Keratinocyte (primary cell): ENCODE measurements at regions not wholly inside any gene's neighbourhood (a gene's known extent, or its start where the extent isn't known, plus 50 kb on each side); places are given as distances from the start of the nearest gene placed in this dataset.

ENCODE experiments used
- DNase-seq: peaks from one replicate; pipeline ENCODE4 v3.0.0-alpha.2; 2011; ENCODE audit warnings: low read depth, missing footprints, low spot score
- FAIRE-seq: peaks from 2 replicates; lab custom pipeline; 2011; peaks lifted over from hg19 to GRCh38; lab: Jason Lieb, UNC
- H2AFZ ChIP-seq: 2 replicates; pipeline ENCODE4 v1.6.0; 2012; ENCODE audit warnings: low read length, control low read depth, inconsistent platforms; ENCODE audit not compliant: control insufficient read depth
- H3K27ac ChIP-seq: 2 replicates; pipeline ENCODE4 v1.5.1; 2011; ENCODE audit warnings: low read length; ENCODE audit not compliant: control insufficient read depth, insufficient read depth
- H3K27me3 ChIP-seq: 3 replicates; pipeline ENCODE4 v1.6.0; 2011; ENCODE audit warnings: low read length; ENCODE audit not compliant: control insufficient read depth, insufficient read depth; ENCODE audit errors: extremely low read depth
- H3K36me3 ChIP-seq, 2 experiments: 2 replicates in 1 of 2; 3 replicates in 1 of 2; pipeline ENCODE4 v1.5.1; 2011; ENCODE audit warnings: low read length in 2 of 2, mild to moderate bottlenecking in 1 of 2; ENCODE audit not compliant: control insufficient read depth in 2 of 2, insufficient read depth in 2 of 2; ENCODE audit errors: extremely low read depth in 1 of 2
- H3K4me1 ChIP-seq: 3 replicates; pipeline ENCODE4 v1.5.1; 2011; ENCODE audit warnings: low read length; ENCODE audit not compliant: control insufficient read depth, insufficient read depth; ENCODE audit errors: extremely low read depth
- H3K4me2 ChIP-seq: 3 replicates; pipeline ENCODE4 v1.6.0; 2011; ENCODE audit warnings: low read depth, low read length; ENCODE audit not compliant: control insufficient read depth, insufficient read depth; ENCODE audit errors: extremely low read depth
- H3K4me3 ChIP-seq, 3 experiments: fragments of 200-600 bp in 1 of 3; sonication (generic) in 1 of 3; 2 replicates in 2 of 3; 3 replicates in 1 of 3; pipeline ENCODE4 v1.5.1; 2011 to 2016; ENCODE audit warnings: low read length in 3 of 3, mild to moderate bottlenecking in 3 of 3, control low read depth in 2 of 3, inconsistent platforms in 1 of 3, low read depth in 1 of 3, mixed read lengths in 1 of 3, mixed run types in 1 of 3, moderate library complexity in 1 of 3; ENCODE audit not compliant: control insufficient read depth in 2 of 3, insufficient read depth in 2 of 3; ENCODE audit errors: extremely low read depth in 1 of 3
- H3K79me2 ChIP-seq: 2 replicates; pipeline ENCODE4 v1.6.0; 2012; ENCODE audit warnings: low read length; ENCODE audit not compliant: control insufficient read depth, insufficient read depth
- H3K9ac ChIP-seq: 3 replicates; pipeline ENCODE4 v1.6.0; 2011; ENCODE audit warnings: low read length; ENCODE audit not compliant: control insufficient read depth, insufficient read depth; ENCODE audit errors: extremely low read depth
- H3K9me1 ChIP-seq: 3 replicates; pipeline ENCODE4 v1.6.0; 2011; ENCODE audit warnings: low read length; ENCODE audit not compliant: control insufficient read depth, insufficient read depth; ENCODE audit errors: extremely low read depth
- H3K9me3 ChIP-seq: 2 replicates; pipeline ENCODE4 v1.5.1; 2012; ENCODE audit warnings: low read depth, low read length; ENCODE audit not compliant: control insufficient read depth
- H4K20me1 ChIP-seq: 3 replicates; pipeline ENCODE4 v1.6.0; 2011; ENCODE audit warnings: low read length; ENCODE audit not compliant: control insufficient read depth, insufficient read depth; ENCODE audit errors: extremely low read depth
- CTCF ChIP-seq, 3 experiments: IDR thresholded peaks in 1 of 3; conservative IDR thresholded peaks in 1 of 3; optimal IDR thresholded peaks in 1 of 3; 2 replicates in 2 of 3; 3 replicates in 1 of 3; pipeline versions ENCODE3 to v1.5.1; 2011; ENCODE audit warnings: low read length in 3 of 3, mild to moderate bottlenecking in 3 of 3, moderate library complexity in 2 of 3, control low read depth in 1 of 3, inconsistent platforms in 1 of 3; ENCODE audit not compliant: insufficient read depth in 2 of 3; ENCODE audit errors: extremely low read depth in 1 of 3
- EZH2 ChIP-seq: IDR thresholded peaks from one replicate; pipeline ENCODE4 v1.6.1; 2012; ENCODE audit warnings: inconsistent platforms, mild to moderate bottlenecking, low read length, moderate library complexity
- dilution Hi-C: fragments of 300-500 bp; cut with MboI; formaldehyde crosslinking; loops from one replicate; pipeline ENCODE4 v1.7.0; 2020; ENCODE audit warnings: low sequenced_read_pairs; ENCODE audit not compliant: extremely low pct_ligation_motif_present

- TF ChIP-seq CTCF (optimal IDR thresholded peaks at IDR 0.05 in 1 of 3, IDR thresholded peaks at IDR 0.05 in 1 of 3, conservative IDR thresholded peaks at IDR 0.05 in 1 of 3; ENCODE audit: extremely low read depth in 1 of 3, insufficient read depth in 2 of 3, low read length in 3 of 3) (no peak), EZH2 (no peak)
- Histone ChIP-seq H3K9ac (no peak overlapping the region), H3K27me3 (no peaks in the 10 kb centered on the region), H3K9me1 (no peaks in the 10 kb centered on the region), H4K20me1 (no peaks in the 10 kb centered on the region), H3K4me1 (no peaks in the 10 kb centered on the region), H3K79me2 (no peaks in the 10 kb centered on the region), H3K4me2 (no peak overlapping the region), H3K36me3 (no peaks in the 10 kb centered on the region), H2AFZ (no peak overlapping the region), H3K4me3 (no peak overlapping the region), H3K9me3 (no peaks in the 10 kb centered on the region), H3K27ac (no peak overlapping the region)
- DNase-seq (no peak), FAIRE-seq (no peak)
- dilution Hi-C loops = no loop called here
These were observed 215.5 kb downstream of the AACS start for GRCh38 chr12:125280482-125281377.

- no peaks in the 10 kb centered on the region for H3K27me3 ChIP-seq
- dilution Hi-C loops = no loop called here
These were observed 217.7 kb downstream of the AACS start for GRCh38 chr12:125282921-125283320.

More at GRCh38 chr12:125282921-125283320, 217.7 kb downstream of the AACS start:
- Histone ChIP-seq H3K4me1 (no peaks in the 10 kb centered on the region), H3K27ac (no peak overlapping the region), H3K9me3 (no peaks in the 10 kb centered on the region), H3K9me1 (no peaks in the 10 kb centered on the region), H3K4me3 (no peak overlapping the region), H3K9ac (no peak overlapping the region), H3K4me2 (no peak overlapping the region), H3K36me3 (no peaks in the 10 kb centered on the region), H4K20me1 (no peaks in the 10 kb centered on the region), H3K79me2 (no peaks in the 10 kb centered on the region), H2AFZ (no peak overlapping the region)
- DNase-seq (no peak), FAIRE-seq (no peak)
- TF ChIP-seq CTCF (optimal IDR thresholded peaks at IDR 0.05 in 1 of 3, IDR thresholded peaks at IDR 0.05 in 1 of 3, conservative IDR thresholded peaks at IDR 0.05 in 1 of 3; ENCODE audit: extremely low read depth in 1 of 3, insufficient read depth in 2 of 3, low read length in 3 of 3) (no peak), EZH2 (no peak)
